ES-I3 (cell line): ENCODE measurements at regions not wholly inside any gene's neighbourhood (a gene's known extent, or its start where the extent isn't known, plus 50 kb on each side); places are given as distances from the start of the nearest gene placed in this dataset.

Experiments
- H3K36me3 ChIP-seq: 2 replicates; pipeline ENCODE4 v1.6.1; 2013; ENCODE audit warnings: mild to moderate bottlenecking, low read length, control low read depth, moderate library complexity; ENCODE audit not compliant: insufficient read depth
- H3K4me1 ChIP-seq: 2 replicates; pipeline ENCODE4 v1.6.1; 2013; ENCODE audit warnings: mild to moderate bottlenecking, control low read depth, low read length; ENCODE audit not compliant: insufficient read depth
- H3K9ac ChIP-seq: 2 replicates; pipeline ENCODE4 v1.6.1; 2013; ENCODE audit warnings: low read depth, mild to moderate bottlenecking, low read length, moderate library complexity
- H3K9me3 ChIP-seq: 2 replicates; pipeline ENCODE4 v1.6.1; 2013; ENCODE audit warnings: mild to moderate bottlenecking, low read length, moderate library complexity; ENCODE audit not compliant: control insufficient read depth, insufficient read depth

GRCh38 chr15:62809968-62810260 lies 232.6 kb upstream of the TPM1 start:
- Histone ChIP-seq H3K4me1 (peaks cover 9% of the 10 kb centered on the region), H3K9ac (no peak overlapping the region), H3K9me3 (no peaks in the 10 kb centered on the region), H3K36me3 (no peaks in the 10 kb centered on the region)

GRCh38 chr15:62812515-62812835 lies 230.1 kb upstream of the TPM1 start:
- Histone ChIP-seq H3K9ac (no peak overlapping the region), H3K9me3 (no peaks in the 10 kb centered on the region), H3K36me3 (no peaks in the 10 kb centered on the region), H3K4me1 (peaks cover 7% of the 10 kb centered on the region)

GRCh38 chr15:62816342-62817069 lies 226.0 kb upstream of the TPM1 start:
- no peak overlapping the region for H3K9ac ChIP-seq
- H3K4me1 ChIP-seq, result no peaks in the 10 kb centered on the region
- no peaks in the 10 kb centered on the region for H3K9me3 ChIP-seq
- H3K36me3 ChIP-seq, result no peaks in the 10 kb centered on the region

GRCh38 chr15:62818691-62819090 lies 223.9 kb upstream of the TPM1 start:
- H3K9me3 ChIP-seq, result no peaks in the 10 kb centered on the region
- H3K9ac ChIP-seq, result no peak overlapping the region
- H3K36me3 ChIP-seq, result no peaks in the 10 kb centered on the region
- H3K4me1 ChIP-seq, result no peaks in the 10 kb centered on the region

GRCh38 chr15:62821384-62822131 lies 221.0 kb upstream of the TPM1 start:
- no peaks in the 10 kb centered on the region for H3K36me3 ChIP-seq
- H3K4me1 ChIP-seq, result no peaks in the 10 kb centered on the region
- no peaks in the 10 kb centered on the region; the same call in 1 of the 2 replicates for H3K9me3 ChIP-seq

GRCh38 chr15:62822228-62822627 lies 220.3 kb upstream of the TPM1 start:
- H3K4me1 ChIP-seq, result no peaks in the 10 kb centered on the region
- H3K9ac ChIP-seq, result no peak overlapping the region
- H3K36me3 ChIP-seq, result no peaks in the 10 kb centered on the region
- no peaks in the 10 kb centered on the region; the same call in 1 of the 2 replicates for H3K9me3 ChIP-seq

More at GRCh38 chr15:62821384-62822131, 221.0 kb upstream of the TPM1 start:
- no peak overlapping the region for H3K9ac ChIP-seq

- no peaks in the 10 kb centered on the region for H3K4me1 ChIP-seq
- no peaks in the 10 kb centered on the region; the same call in 1 of the 2 replicates for H3K9me3 ChIP-seq
- H3K9ac ChIP-seq, result no peak overlapping the region
- no peaks in the 10 kb centered on the region for H3K36me3 ChIP-seq
These were observed 219.0 kb upstream of the TPM1 start for GRCh38 chr15:62823561-62823960.

- H3K36me3 ChIP-seq, result no peaks in the 10 kb centered on the region
- no peaks in the 10 kb centered on the region; the same call in 1 of the 2 replicates for H3K9me3 ChIP-seq
- H3K4me1 ChIP-seq, result no peaks in the 10 kb centered on the region
- no peak overlapping the region for H3K9ac ChIP-seq
These were observed 218.2 kb upstream of the TPM1 start for GRCh38 chr15:62824111-62825015.

- Histone ChIP-seq H3K9me3 (no peaks in the 10 kb centered on the region; the same call in 1 of the 2 replicates), H3K36me3 (no peaks in the 10 kb centered on the region), H3K9ac (no peak overlapping the region), H3K4me1 (no peaks in the 10 kb centered on the region)
These were observed 217.4 kb upstream of the TPM1 start for GRCh38 chr15:62825191-62825590.

GRCh38 chr15:62826561-62826960 lies 216.0 kb upstream of the TPM1 start:
- no peak overlapping the region for H3K9ac ChIP-seq
- H3K4me1 ChIP-seq, result no peaks in the 10 kb centered on the region
- H3K36me3 ChIP-seq, result no peaks in the 10 kb centered on the region
- no peaks in the 10 kb centered on the region; the same call in 1 of the 2 replicates for H3K9me3 ChIP-seq

- no peaks in the 10 kb centered on the region for H3K4me1 ChIP-seq
- no peak overlapping the region for H3K9ac ChIP-seq
- H3K36me3 ChIP-seq, result no peaks in the 10 kb centered on the region
- no peaks in the 10 kb centered on the region; the same call in 1 of the 2 replicates for H3K9me3 ChIP-seq
These were observed 214.2 kb upstream of the TPM1 start for GRCh38 chr15:62828364-62828763.

GRCh38 chr15:62832231-62832630 lies 210.3 kb upstream of the TPM1 start:
- Histone ChIP-seq H3K9ac (no peak overlapping the region), H3K9me3 (no peaks in the 10 kb centered on the region), H3K4me1 (no peaks in the 10 kb centered on the region), H3K36me3 (no peaks in the 10 kb centered on the region)

- Histone ChIP-seq H3K4me1 (no peaks in the 10 kb centered on the region), H3K9ac (no peak overlapping the region), H3K9me3 (no peaks in the 10 kb centered on the region), H3K36me3 (no peaks in the 10 kb centered on the region)
These were observed 208.9 kb upstream of the TPM1 start for GRCh38 chr15:62833646-62834045.

- no peaks in the 10 kb centered on the region for H3K4me1 ChIP-seq
- no peak overlapping the region for H3K9ac ChIP-seq
These were observed 207.7 kb upstream of the TPM1 start for GRCh38 chr15:62834686-62835329.

More at GRCh38 chr15:62834686-62835329, 207.7 kb upstream of the TPM1 start:
- Histone ChIP-seq H3K36me3 (no peaks in the 10 kb centered on the region), H3K9me3 (no peaks in the 10 kb centered on the region)
